Esophagus squamous epithelium (tissue), 4 donors: ENCODE measurements at regions not wholly inside any gene's neighbourhood (a gene's known extent, or its start where the extent isn't known, plus 50 kb on each side); places are given as distances from the start of the nearest gene placed in this dataset.

ENCODE experiments used
- POLR2A ChIP-seq, 4 donors: fragments of 450-650 bp; IDR thresholded peaks; one replicate each; pipeline ENCODE4 v1.6.1; 2017; ENCODE audit warnings: antibody characterized with exemption in 4 of 4, mild to moderate bottlenecking in 4 of 4, moderate library complexity in 3 of 4
- TF ChIP-seq, protein P1 (sequence below), 6 experiments: fragments of 450-650 bp in 4 of 6; fragments of 200-600 bp in 2 of 6; sonication (generic) in 2 of 6; IDR thresholded peaks; one replicate each; pipeline ENCODE4 v1.5.1; 2016 to 2019; ENCODE audit warnings: antibody characterized with exemption in 6 of 6, mild to moderate bottlenecking in 4 of 6, moderate library complexity in 4 of 6

DNA sequence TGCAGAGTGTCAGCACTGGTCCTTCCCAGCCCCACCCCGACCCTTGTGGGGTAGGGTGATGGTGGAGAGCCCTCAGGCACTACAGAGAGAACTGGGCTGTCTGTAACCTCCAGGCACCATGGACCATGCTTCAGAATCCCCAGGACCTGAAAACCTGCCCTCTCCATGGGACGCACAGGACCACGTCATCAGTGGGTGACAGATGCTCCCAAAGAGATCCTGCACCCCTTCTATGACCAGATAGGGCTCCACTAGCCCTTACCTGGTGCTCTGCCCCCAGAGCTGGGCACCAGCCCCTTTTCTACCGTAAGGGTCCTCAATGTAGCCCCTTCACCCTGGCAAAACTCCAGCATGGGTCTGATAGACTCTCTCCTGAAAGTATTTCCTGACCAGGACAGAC lies 165.9 kb upstream of the NECTIN1 start:
- TF ChIP-seq, protein P1, sequence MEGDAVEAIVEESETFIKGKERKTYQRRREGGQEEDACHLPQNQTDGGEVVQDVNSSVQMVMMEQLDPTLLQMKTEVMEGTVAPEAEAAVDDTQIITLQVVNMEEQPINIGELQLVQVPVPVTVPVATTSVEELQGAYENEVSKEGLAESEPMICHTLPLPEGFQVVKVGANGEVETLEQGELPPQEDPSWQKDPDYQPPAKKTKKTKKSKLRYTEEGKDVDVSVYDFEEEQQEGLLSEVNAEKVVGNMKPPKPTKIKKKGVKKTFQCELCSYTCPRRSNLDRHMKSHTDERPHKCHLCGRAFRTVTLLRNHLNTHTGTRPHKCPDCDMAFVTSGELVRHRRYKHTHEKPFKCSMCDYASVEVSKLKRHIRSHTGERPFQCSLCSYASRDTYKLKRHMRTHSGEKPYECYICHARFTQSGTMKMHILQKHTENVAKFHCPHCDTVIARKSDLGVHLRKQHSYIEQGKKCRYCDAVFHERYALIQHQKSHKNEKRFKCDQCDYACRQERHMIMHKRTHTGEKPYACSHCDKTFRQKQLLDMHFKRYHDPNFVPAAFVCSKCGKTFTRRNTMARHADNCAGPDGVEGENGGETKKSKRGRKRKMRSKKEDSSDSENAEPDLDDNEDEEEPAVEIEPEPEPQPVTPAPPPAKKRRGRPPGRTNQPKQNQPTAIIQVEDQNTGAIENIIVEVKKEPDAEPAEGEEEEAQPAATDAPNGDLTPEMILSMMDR (IDR thresholded peaks at IDR 0.05): no peak
- no peak for TF ChIP-seq POLR2A (IDR thresholded peaks at IDR 0.05)
